HCT116 (cell line): ENCODE measurements at regions not wholly inside any gene's neighbourhood (a gene's known extent, or its start where the extent isn't known, plus 50 kb on each side); places are given as distances from the start of the nearest gene placed in this dataset.

Experiments
- ATAC-seq: fragments of 200-7000 bp; cut with Tn5 transposase; 2 replicates; pipeline ENCODE4 v1.9.1; 2020; ENCODE audit warnings: mild to moderate bottlenecking, moderate library complexity
- BruUV-seq: library from RNA; stranded (reverse); fragments of 400-500 nt; replicated peaks from 2 replicates; lab custom pipeline; 2021; lab: Mats Ljungman, UMichigan
- CTCF ChIA-PET: fragments of 300-600 bp; sonication (Branson Sonifier 250); formaldehyde crosslinking; loops from one replicate; lab custom pipeline; 2021; ENCODE audit warnings: antibody characterized with exemption; lab: Charles Lee
- POLR2A ChIA-PET: fragments of 300-600, 350-600 bp; sonication (Branson Sonifier 250); formaldehyde crosslinking; loops from one replicate; lab custom pipeline; 2021; ENCODE audit warnings: antibody characterized with exemption; lab: Charles Lee
- RAD21 ChIA-PET, 2 experiments: fragments of 300-600 bp; sonication (Branson Sonifier 250); formaldehyde crosslinking; loops; one replicate each; lab custom pipeline; 2023; ENCODE audit warnings: low total read pairs in 2 of 2; ENCODE audit not compliant: uncharacterized antibody in 2 of 2, unreplicated experiment in 2 of 2, low non-redundant PET in 1 of 2; lab: Charles Lee
- DNase-seq: peaks from one replicate; pipeline ENCODE4 v3.0.0-alpha.2; 2010; ENCODE audit warnings: low read depth, low spot score
- H2AFZ ChIP-seq: fragments of 200-600 bp; shearing (Covaris generic), sonication (generic); 2 replicates; pipeline ENCODE4 v1.6.1; 2017; ENCODE audit warnings: low read depth, mixed run types, mixed read lengths, antibody characterized with exemption, low read length; ENCODE audit not compliant: poor library complexity, severe bottlenecking
- H3K27ac ChIP-seq: 2 replicates; pipeline ENCODE4 v1.5.1; 2012; ENCODE audit warnings: low read depth, low read length
- H3K27me3 ChIP-seq: fragments of 200-600 bp; sonication (generic); 2 replicates; pipeline ENCODE4 v1.6.1; 2016; ENCODE audit warnings: mixed run types, low read length, mixed read lengths; ENCODE audit not compliant: insufficient read depth
- H3K36me3 ChIP-seq, 2 experiments: fragments of 200-500 bp in 1 of 2; fragments of 200-600 bp in 1 of 2; sonication (Bioruptor generic) in 1 of 2; sonication (generic) in 1 of 2; 2 replicates each; pipeline versions ENCODE4 v1.5.1 to v1.6.1; 2014 to 2016; ENCODE audit warnings: low read length in 2 of 2, inconsistent platforms in 1 of 2, mixed read lengths in 1 of 2, mixed run types in 1 of 2; ENCODE audit not compliant: insufficient read depth in 2 of 2, control insufficient read depth in 1 of 2
- H3K4me1 ChIP-seq, 2 experiments: fragments of 200-600 bp in 1 of 2; sonication (generic) in 1 of 2; 2 replicates each; pipeline versions ENCODE4 v1.5.1 to v1.6.1; 2012 to 2017; ENCODE audit warnings: low read length in 2 of 2, inconsistent platforms in 1 of 2, mild to moderate bottlenecking in 1 of 2, mixed read lengths in 1 of 2, mixed run types in 1 of 2, moderate library complexity in 1 of 2; ENCODE audit not compliant: insufficient read depth in 2 of 2, control insufficient read depth in 1 of 2
- H3K4me2 ChIP-seq: fragments of 200-600 bp; sonication (generic); 2 replicates; pipeline ENCODE4 v1.6.1; 2017; ENCODE audit warnings: mixed run types, low read length, mixed read lengths
- H3K4me3 ChIP-seq, 2 experiments: fragments of 200-600 bp in 1 of 2; sonication (generic) in 1 of 2; replicated peaks in 1 of 2; 2 replicates each; pipeline ENCODE4 v1.5.1; 2011 to 2016; ENCODE audit warnings: low read length in 2 of 2, control low read depth in 1 of 2, low read depth in 1 of 2, mild to moderate bottlenecking in 1 of 2, mixed read lengths in 1 of 2, mixed run types in 1 of 2
- H3K79me2 ChIP-seq: fragments of 200-600 bp; sonication (generic); 2 replicates; pipeline ENCODE4 v1.6.1; 2017; ENCODE audit warnings: mild to moderate bottlenecking, mixed run types, low read length, moderate library complexity, mixed read lengths; ENCODE audit not compliant: insufficient read depth
- H3K9ac ChIP-seq: fragments of 200-600 bp; sonication (generic); 2 replicates; pipeline ENCODE4 v1.6.1; 2016; ENCODE audit warnings: low read length, mixed read lengths
- H3K9me2 ChIP-seq: fragments of 200-600 bp; sonication (generic), shearing (Covaris generic); 2 replicates; pipeline ENCODE4 v1.6.1; 2017; ENCODE audit warnings: mixed run types, mild to moderate bottlenecking, moderate library complexity; ENCODE audit not compliant: insufficient read depth
- H3K9me3 ChIP-seq, 2 experiments: fragments of 200-500 bp in 1 of 2; fragments of 200-600 bp in 1 of 2; sonication (Bioruptor generic) in 1 of 2; sonication (generic) in 1 of 2; 2 replicates each; pipeline ENCODE4 v1.6.1; 2014 to 2017; ENCODE audit warnings: low read length in 2 of 2, mixed read lengths in 2 of 2, inconsistent platforms in 1 of 2, low read depth in 1 of 2, mild to moderate bottlenecking in 1 of 2, mixed run types in 1 of 2, moderate library complexity in 1 of 2; ENCODE audit not compliant: control insufficient read depth in 1 of 2, insufficient read depth in 1 of 2
- H4K20me1 ChIP-seq: fragments of 200-600 bp; sonication (generic), shearing (Covaris generic); 2 replicates; pipeline ENCODE4 v1.6.1; 2017; ENCODE audit warnings: mixed run types, mild to moderate bottlenecking, moderate library complexity; ENCODE audit not compliant: insufficient read depth
- ATF3 ChIP-seq: IDR thresholded peaks from 2 replicates; pipeline ENCODE4 v1.6.1; 2012
- EZH2 ChIP-seq: fragments of 200-600 bp; sonication (generic); IDR thresholded peaks from 2 replicates; pipeline ENCODE4 v1.6.1; 2017; ENCODE audit warnings: antibody characterized with exemption, mixed run types
- MAX ChIP-seq: IDR thresholded peaks from 2 replicates; pipeline ENCODE4 v1.6.1; 2012
- RAD21 ChIP-seq: IDR thresholded peaks from 2 replicates; pipeline ENCODE4 v1.6.1; 2012; ENCODE audit warnings: low read depth, mild to moderate bottlenecking
- SIN3A ChIP-seq: IDR thresholded peaks from 2 replicates; pipeline ENCODE4 v1.6.1; 2012; ENCODE audit warnings: low read depth
- SRF ChIP-seq: IDR thresholded peaks from 2 replicates; pipeline ENCODE4 v1.6.1; 2012; ENCODE audit warnings: low read depth
- ZBTB33 ChIP-seq: IDR thresholded peaks from 2 replicates; pipeline ENCODE4 v1.6.1; 2011; ENCODE audit warnings: mild to moderate bottlenecking, low read length, moderate library complexity; ENCODE audit not compliant: insufficient replicate concordance; ENCODE audit errors: extremely low read depth
- intact Hi-C: fragments of 100-400 bp; cut with micrococcal nuclease; formaldehyde crosslinking; loops from 2 replicates; pipeline ENCODE4 v1.10.0; 2022

DNA sequence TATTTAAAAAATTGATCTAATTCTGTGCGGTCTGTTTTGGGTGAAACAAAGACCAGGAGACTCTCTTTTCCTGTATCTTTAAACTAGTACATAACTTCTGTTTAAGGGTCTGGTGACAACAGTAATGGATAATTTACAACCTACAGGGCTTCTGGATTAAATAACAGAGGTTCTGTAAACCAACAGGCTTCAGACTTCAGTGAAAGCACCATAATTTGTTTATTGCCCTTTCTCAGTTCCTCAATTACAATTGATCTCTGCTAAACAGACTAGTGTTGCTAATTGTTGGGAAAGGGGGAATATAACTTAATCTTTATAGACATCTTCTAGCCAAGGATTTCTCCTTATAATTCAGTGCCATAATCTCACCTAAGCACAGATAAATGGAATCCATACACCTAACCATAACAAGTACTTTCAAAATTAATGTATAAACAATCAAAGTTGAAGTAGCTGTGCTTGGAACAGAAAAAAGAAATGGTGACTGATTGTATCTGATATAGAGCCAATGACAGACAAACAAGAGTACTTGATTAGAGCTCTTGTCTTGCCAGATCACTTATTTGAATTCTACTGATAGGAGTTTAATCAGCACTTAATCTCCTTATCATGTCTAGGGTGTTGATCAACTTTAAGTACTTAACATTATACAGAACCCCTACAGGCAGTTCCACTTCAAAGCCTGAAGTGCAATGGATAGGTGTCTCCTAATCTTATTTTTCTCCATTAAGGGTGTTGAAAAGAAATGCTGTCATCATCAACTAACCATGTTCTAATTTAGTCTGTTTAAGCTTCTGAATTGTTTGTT, 536.0 kb downstream of the NR2F1-AS1 start:
- CTCF ChIA-PET = no interaction called here
- H2AFZ ChIP-seq = no peak overlapping the region

More for the DNA sequence above, 536.0 kb downstream of the NR2F1-AS1 start:
- H3K27me3 ChIP-seq = no peaks in the 10 kb centered on the region
- H3K27ac ChIP-seq = no peak overlapping the region
- no peaks in the 10 kb centered on the region for H4K20me1 ChIP-seq
- no peak overlapping the region for H3K4me3 ChIP-seq
- H3K4me2 ChIP-seq = no peak overlapping the region
- H3K9ac ChIP-seq = no peak overlapping the region
- H3K9me2 ChIP-seq = no peaks in the 10 kb centered on the region
- H3K4me1 ChIP-seq = no peaks in the 10 kb centered on the region
- RAD21 ChIA-PET = no interaction called here
- ATAC-seq = no peak
- DNase-seq = no peak
- no TSS peak for BruUV-seq
- POLR2A ChIA-PET = no interaction called here
- intact Hi-C loops = no loop called here
- TF ChIP-seq EZH2 (no peak), SIN3A (no peak), ATF3 (no peak), SRF (no peak), MAX (no peak), RAD21 (no peak), ZBTB33 (no peak)
- no peaks in the 10 kb centered on the region for H3K79me2 ChIP-seq
- no peaks in the 10 kb centered on the region for H3K9me3 ChIP-seq
- no peaks in the 10 kb centered on the region for H3K36me3 ChIP-seq
